Natural killer cell (primary cell): ENCODE measurements at regions not wholly inside any gene's neighbourhood (a gene's known extent, or its start where the extent isn't known, plus 50 kb on each side); places are given as distances from the start of the nearest gene placed in this dataset.

Experiments
- ATAC-seq, 3 donors: fragments of 150-1000 bp in 2 of 3; fragments of 200-7000 bp in 1 of 3; cut with Tn5 transposase; 1 replicate in 1 of 3; 2 replicates in 2 of 3; pipeline ENCODE4 v1.10.0; 2021; ENCODE audit warnings: mild to moderate bottlenecking in 2 of 3, moderate library complexity in 2 of 3
- DNase-seq, 2 donors: peaks; one replicate each; pipeline versions ENCODE4 v3.0.0 to v3.0.0-alpha.2; 2013 to 2021; ENCODE audit warnings: mixed read lengths in 1 of 2
- H3K27ac ChIP-seq: one replicate; pipeline ENCODE4 v1.5.1; 2013; ENCODE audit warnings: mild to moderate bottlenecking, low read length
- H3K27me3 ChIP-seq: one replicate; pipeline ENCODE4 v1.6.1; 2013; ENCODE audit warnings: low read length; ENCODE audit not compliant: control insufficient read depth, insufficient read depth
- H3K36me3 ChIP-seq: one replicate; pipeline ENCODE4 v1.6.1; 2013; ENCODE audit warnings: low read length; ENCODE audit not compliant: control insufficient read depth, insufficient read depth
- H3K4me1 ChIP-seq: one replicate; pipeline ENCODE4 v1.6.1; 2013; ENCODE audit warnings: low read length; ENCODE audit not compliant: control insufficient read depth, insufficient read depth
- H3K4me3 ChIP-seq: one replicate; pipeline ENCODE4 v1.5.1; 2013; ENCODE audit warnings: low read length
- H3K9me3 ChIP-seq: one replicate; pipeline ENCODE4 v1.6.1; 2013; ENCODE audit warnings: low read length; ENCODE audit not compliant: control insufficient read depth, insufficient read depth
- H3K27ac Mint-ChIP-seq, 2 donors: one replicate each; pipeline ENCODE4 v1.8.0; 2022; ENCODE audit warnings: mild to moderate bottlenecking in 2 of 2, mixed read lengths in 2 of 2, moderate library complexity in 1 of 2
- H3K27me3 Mint-ChIP-seq, 2 donors: one replicate each; pipeline ENCODE4 v1.8.0; 2022; ENCODE audit warnings: low read depth in 2 of 2, mixed read lengths in 2 of 2
- H3K36me3 Mint-ChIP-seq: one replicate; pipeline ENCODE4 v1.8.0; 2022; ENCODE audit warnings: mixed read lengths
- H3K4me1 Mint-ChIP-seq, 2 donors: one replicate each; pipeline ENCODE4 v1.8.0; 2022; ENCODE audit warnings: mixed read lengths in 2 of 2
- H3K4me3 Mint-ChIP-seq: one replicate; pipeline ENCODE4 v1.8.0; 2022; ENCODE audit warnings: mild to moderate bottlenecking, moderate library complexity, mixed read lengths
- H3K9me3 Mint-ChIP-seq, 2 donors: one replicate each; pipeline ENCODE4 v1.8.0; 2022; ENCODE audit warnings: mixed read lengths in 2 of 2
- WGBS: methylation state at CpG from one replicate; pipeline ENCODE4 v1.1.7; 2013; ENCODE audit warnings: missing lambda C conversion rate; ENCODE audit not compliant: insufficient coverage; 5-methylcytosine and 5-hydroxymethylcytosine counted together
- intact Hi-C: fragments of 100-400 bp; cut with micrococcal nuclease; formaldehyde crosslinking; loops from one replicate; pipeline ENCODE4 v1.14.2; 2022
- TF ChIP-seq, protein P1 (sequence below): fragments of 200-600 bp; IDR thresholded peaks from one replicate; pipeline ENCODE4 v1.8.0; 2022; ENCODE audit warnings: antibody characterized with exemption

DNA sequence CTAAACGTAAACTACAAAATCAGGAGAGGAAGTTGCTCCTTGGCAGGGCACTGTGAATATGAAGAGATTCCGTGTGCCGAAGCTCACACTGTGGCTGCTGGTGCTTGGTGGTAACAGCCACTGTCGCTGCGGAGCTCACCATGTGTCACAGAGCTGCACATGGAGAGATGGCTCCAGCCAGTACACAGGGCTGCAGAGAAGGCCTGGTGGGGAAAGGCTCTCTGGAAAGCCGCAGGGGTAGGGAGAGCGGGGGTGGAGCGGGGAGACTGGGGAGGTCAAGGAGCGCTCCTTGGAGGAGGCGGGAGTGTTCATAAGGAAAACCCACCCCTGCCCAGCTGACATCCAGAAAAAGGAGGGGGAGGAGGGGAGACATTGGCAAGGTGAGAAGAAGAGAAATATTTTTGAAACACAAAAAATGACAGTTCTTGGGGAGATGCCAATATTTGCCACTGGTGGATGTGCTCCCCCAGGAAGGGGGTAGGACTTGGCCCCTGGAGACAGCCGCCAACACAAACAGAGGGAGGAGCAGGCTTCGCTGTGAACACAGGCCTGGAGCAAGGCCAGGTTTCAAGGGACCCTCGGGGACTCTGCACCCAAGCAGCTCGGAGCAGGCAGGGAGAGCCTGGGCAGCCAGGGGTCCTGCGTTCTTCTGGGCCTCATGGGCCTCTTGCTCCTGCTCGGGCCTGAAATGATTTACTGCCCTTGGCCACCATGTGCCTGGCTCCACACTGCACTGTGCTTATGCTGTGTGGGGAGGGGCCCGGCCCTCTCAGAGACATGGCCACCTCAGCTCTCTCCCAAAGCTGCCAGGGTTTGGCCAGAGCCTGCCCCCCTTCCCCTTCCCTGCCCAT lies 102.6 kb upstream of the GLI2 start:
- H3K27me3 ChIP-seq: no peaks in the 10 kb centered on the region
- Mint-ChIP-seq H3K36me3 (no peaks in the 10 kb centered on the region), H3K4me3 (no peak overlapping the region), H3K27me3 (peaks cover 6 to 10% of the 10 kb centered on the region in 2 donors), H3K9me3 (no peaks in the 10 kb centered on the region), H3K4me1 (no peaks in the 10 kb centered on the region), H3K27ac (no peak overlapping the region)
- DNase-seq (no peak), ATAC-seq (no peak)
- 79% methylated on average over 17 of the region's 17 CpGs for WGBS
- TF ChIP-seq, protein P1, sequence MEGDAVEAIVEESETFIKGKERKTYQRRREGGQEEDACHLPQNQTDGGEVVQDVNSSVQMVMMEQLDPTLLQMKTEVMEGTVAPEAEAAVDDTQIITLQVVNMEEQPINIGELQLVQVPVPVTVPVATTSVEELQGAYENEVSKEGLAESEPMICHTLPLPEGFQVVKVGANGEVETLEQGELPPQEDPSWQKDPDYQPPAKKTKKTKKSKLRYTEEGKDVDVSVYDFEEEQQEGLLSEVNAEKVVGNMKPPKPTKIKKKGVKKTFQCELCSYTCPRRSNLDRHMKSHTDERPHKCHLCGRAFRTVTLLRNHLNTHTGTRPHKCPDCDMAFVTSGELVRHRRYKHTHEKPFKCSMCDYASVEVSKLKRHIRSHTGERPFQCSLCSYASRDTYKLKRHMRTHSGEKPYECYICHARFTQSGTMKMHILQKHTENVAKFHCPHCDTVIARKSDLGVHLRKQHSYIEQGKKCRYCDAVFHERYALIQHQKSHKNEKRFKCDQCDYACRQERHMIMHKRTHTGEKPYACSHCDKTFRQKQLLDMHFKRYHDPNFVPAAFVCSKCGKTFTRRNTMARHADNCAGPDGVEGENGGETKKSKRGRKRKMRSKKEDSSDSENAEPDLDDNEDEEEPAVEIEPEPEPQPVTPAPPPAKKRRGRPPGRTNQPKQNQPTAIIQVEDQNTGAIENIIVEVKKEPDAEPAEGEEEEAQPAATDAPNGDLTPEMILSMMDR: no peak
- no peaks in the 10 kb centered on the region for H3K4me1 ChIP-seq
- no peaks in the 10 kb centered on the region for H3K36me3 ChIP-seq
- intact Hi-C loops: no loop called here
- H3K9me3 ChIP-seq: no peaks in the 10 kb centered on the region
- no peak overlapping the region for H3K4me3 ChIP-seq
- H3K27ac ChIP-seq: no peak overlapping the region

DNA sequence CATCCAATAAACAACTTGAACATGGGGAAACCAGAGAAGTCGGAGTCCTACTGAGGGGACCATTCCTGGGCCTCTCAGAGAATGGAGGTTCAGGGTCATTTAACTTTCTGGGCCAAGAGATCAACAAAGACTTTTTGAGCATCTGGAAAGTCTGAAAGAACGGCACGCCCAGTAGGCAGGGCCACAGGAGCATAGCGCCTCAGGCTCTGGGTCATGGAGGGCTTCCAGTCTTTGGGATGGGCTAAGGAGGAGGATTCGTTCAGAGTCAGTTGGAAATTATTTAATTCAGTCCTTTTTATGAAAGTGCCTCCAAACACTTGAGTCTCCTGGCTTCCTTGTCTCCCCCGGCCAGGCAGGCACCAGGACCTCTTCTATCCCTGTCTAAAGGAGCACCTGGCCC lies 101.1 kb upstream of the GLI2 start:
- Mint-ChIP-seq H3K4me1 (no peaks in the 10 kb centered on the region), H3K9me3 (no peaks in the 10 kb centered on the region), H3K27me3 (peaks cover 0 to 6% of the 10 kb centered on the region in 2 donors), H3K36me3 (no peaks in the 10 kb centered on the region), H3K4me3 (no peak overlapping the region), H3K27ac (no peak overlapping the region)
- no peak for ATAC-seq
- Histone ChIP-seq H3K4me1 (no peaks in the 10 kb centered on the region), H3K27ac (no peak overlapping the region), H3K9me3 (no peaks in the 10 kb centered on the region), H3K36me3 (no peaks in the 10 kb centered on the region), H3K4me3 (no peak overlapping the region), H3K27me3 (no peaks in the 10 kb centered on the region)
- intact Hi-C loops: no loop called here
- no peak for DNase-seq
- TF ChIP-seq, protein P1: no peak
- 86% methylated on average over 6 of the region's 6 CpGs for WGBS

DNA sequence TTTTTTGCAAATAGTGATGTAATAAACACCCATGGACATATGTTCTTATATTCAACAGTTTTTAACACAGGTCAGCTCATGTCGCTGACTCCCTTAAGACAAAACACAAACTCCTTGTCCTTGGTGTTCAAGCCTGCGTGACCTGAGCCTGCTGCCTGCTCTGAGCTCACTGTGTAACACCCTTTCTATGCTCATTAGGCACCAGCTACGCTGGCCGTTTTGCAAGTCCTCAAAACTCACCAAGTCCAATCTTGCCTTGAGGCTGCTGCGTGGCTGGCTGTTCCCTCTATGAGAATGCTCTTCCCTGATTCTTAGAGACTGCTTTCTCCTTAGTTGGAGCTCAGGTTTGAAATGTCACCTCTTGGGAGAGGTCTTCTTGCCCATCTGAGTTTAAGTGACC lies 100.5 kb upstream of the GLI2 start:
- TF ChIP-seq, protein P1: no peak
- Histone ChIP-seq H3K36me3 (no peaks in the 10 kb centered on the region), H3K27ac (no peak overlapping the region), H3K27me3 (no peaks in the 10 kb centered on the region), H3K9me3 (no peaks in the 10 kb centered on the region), H3K4me1 (no peaks in the 10 kb centered on the region), H3K4me3 (no peak overlapping the region)
- peaks cover 0 to 6% of the 10 kb centered on the region in 2 donors for H3K27me3 Mint-ChIP-seq
- intact Hi-C loops: no loop called here
- no peak overlapping the region for H3K27ac Mint-ChIP-seq
- H3K4me1 Mint-ChIP-seq: no peaks in the 10 kb centered on the region
- H3K36me3 Mint-ChIP-seq: no peaks in the 10 kb centered on the region
- DNase-seq (no peak), ATAC-seq (no peak)
- no peaks in the 10 kb centered on the region for H3K9me3 Mint-ChIP-seq
- H3K4me3 Mint-ChIP-seq: no peak overlapping the region
- 89% methylated on average over 5 of the region's 5 CpGs for WGBS

DNA sequence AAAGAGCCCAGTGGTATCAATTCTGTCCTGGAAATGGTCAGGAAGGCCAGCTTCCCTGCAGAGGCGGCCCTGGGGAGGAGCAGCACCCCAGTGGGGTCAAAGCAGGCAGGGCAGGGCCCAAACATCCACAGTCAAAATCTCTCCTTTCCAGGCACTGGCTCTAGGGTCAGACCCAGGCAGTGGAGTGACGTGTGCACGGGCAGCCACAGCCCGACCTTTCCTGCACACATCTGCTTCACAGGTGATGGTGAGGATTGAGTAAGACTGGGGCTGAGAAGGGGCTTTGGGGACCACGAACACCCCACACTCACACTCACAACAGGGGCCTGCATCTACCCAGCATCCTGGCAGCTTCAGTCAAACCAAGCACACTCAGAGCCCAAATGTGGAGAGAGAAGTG lies 97.8 kb upstream of the GLI2 start:
- no peak for DNase-seq
- ATAC-seq: no peak
- no peaks in the 10 kb centered on the region for H3K4me1 ChIP-seq
- TF ChIP-seq, protein P1: no peak
- 78% methylated on average over 3 of the region's 5 CpGs for WGBS
- no peak overlapping the region for H3K27ac ChIP-seq
- intact Hi-C loops: no loop called here
- H3K4me3 ChIP-seq: no peak overlapping the region
- Mint-ChIP-seq H3K4me3 (no peak overlapping the region), H3K27ac (no peak overlapping the region), H3K9me3 (no peaks in the 10 kb centered on the region), H3K36me3 (no peaks in the 10 kb centered on the region), H3K4me1 (no peaks in the 10 kb centered on the region), H3K27me3 (peaks cover 0 to 7% of the 10 kb centered on the region in 2 donors)
- no peaks in the 10 kb centered on the region for H3K9me3 ChIP-seq
- H3K36me3 ChIP-seq: no peaks in the 10 kb centered on the region
- no peaks in the 10 kb centered on the region for H3K27me3 ChIP-seq
